A549 (cell line): ENCODE measurements at regions not wholly inside any gene's neighbourhood (a gene's known extent, or its start where the extent isn't known, plus 50 kb on each side); places are given as distances from the start of the nearest gene placed in this dataset.

Experiments used
- ATAC-seq, 2 experiments: fragments of 200-7000 bp in 1 of 2; fragments of >200 bp in 1 of 2; cut with Nextera tagmentation in 1 of 2; cut with Tn5 transposase in 1 of 2; 3 replicates each; pipeline versions ENCODE4 v1.8.0 to v1.9.1; 2018 to 2020; ENCODE audit warnings: mild to moderate bottlenecking in 1 of 2, moderate library complexity in 1 of 2
- CTCF ChIA-PET: fragments of 300-600 bp; sonication (Branson Sonifier 250); formaldehyde crosslinking; extraction: SDS; loops from one replicate; lab custom pipeline; 2021; ENCODE audit warnings: antibody characterized with exemption, inconsistent platforms; lab: Yijun Ruan, JAX
- POLR2A ChIA-PET: fragments of 350-600 bp; formaldehyde crosslinking; extraction: SDS; loops from one replicate; lab custom pipeline; 2021; ENCODE audit warnings: antibody characterized with exemption, inconsistent platforms; lab: Yijun Ruan, JAX
- DNase-seq, 2 experiments: peaks; one replicate each; pipeline versions ENCODE4 v3.0.0 to v3.0.0-alpha.2; 2011 to 2016; ENCODE audit warnings: low read depth in 1 of 2, low spot score in 1 of 2
- FAIRE-seq: peaks from 2 replicates; lab custom pipeline; 2011; peaks lifted over from hg19 to GRCh38; lab: Jason Lieb, UNC
- H3K27ac ChIP-seq, 2 experiments: fragments of >200 bp; sonication (Bioruptor Twin); formaldehyde crosslinking; 3 replicates each; pipeline ENCODE4 v1.5.1; 2016 to 2017
- H3K4me1 ChIP-seq: fragments of >200 bp; sonication (Bioruptor Twin); formaldehyde crosslinking; 3 replicates; pipeline ENCODE4 v1.6.1; 2016
- H3K4me2 ChIP-seq: fragments of >200 bp; sonication (Bioruptor Twin); formaldehyde crosslinking; 3 replicates; pipeline ENCODE4 v1.6.1; 2016
- H3K4me3 ChIP-seq: fragments of >200 bp; sonication (Bioruptor Twin); formaldehyde crosslinking; 3 replicates; pipeline ENCODE4 v1.5.1; 2016
- H3K9me3 ChIP-seq: fragments of >200 bp; sonication (Bioruptor Twin); formaldehyde crosslinking; 3 replicates; pipeline ENCODE4 v1.6.1; 2016
- BHLHE40 ChIP-seq: IDR thresholded peaks from 2 replicates; pipeline ENCODE4 v1.6.1; 2012; ENCODE audit warnings: low read depth, low read length, inconsistent platforms
- CBX8 ChIP-seq: fragments of 200-600 bp; sonication (generic); IDR thresholded peaks from 2 replicates; pipeline ENCODE4 v1.6.1; 2016
- CEBPB ChIP-seq, 2 experiments: fragments of >200 bp in 1 of 2; sonication (Bioruptor Twin) in 1 of 2; formaldehyde crosslinking in 1 of 2; IDR thresholded peaks; 2 replicates each; pipeline ENCODE4 v1.6.1; 2012 to 2016
- EHF ChIP-seq: fragments of 250-450 bp; sonication (Bioruptor Pico); IDR thresholded peaks from 2 replicates; pipeline ENCODE4 v1.5.0; 2020; ENCODE audit warnings: mild to moderate bottlenecking
- ELK1 ChIP-seq: fragments of 150-350 bp; IDR thresholded peaks from 2 replicates; pipeline ENCODE4 v1.6.1; 2014; ENCODE audit warnings: low read depth, mild to moderate bottlenecking, low read length
- ESRRA ChIP-seq: fragments of 150-350 bp; IDR thresholded peaks from 2 replicates; pipeline ENCODE4 v1.6.1; 2014; ENCODE audit warnings: mild to moderate bottlenecking, low read length, borderline replicate concordance
- FOXS1 ChIP-seq: fragments of 250-450 bp; sonication (Bioruptor Pico); IDR thresholded peaks from 2 replicates; pipeline ENCODE4 v1.5.0; 2020; ENCODE audit warnings: mild to moderate bottlenecking, moderate library complexity
- GATA3 ChIP-seq: IDR thresholded peaks from 2 replicates; pipeline ENCODE4 v1.6.1; 2012; ENCODE audit warnings: borderline replicate concordance
- HOXA7 ChIP-seq: fragments of 250-450 bp; sonication (Bioruptor Pico); IDR thresholded peaks from 2 replicates; pipeline ENCODE4 v1.5.0; 2020; ENCODE audit warnings: mild to moderate bottlenecking, moderate library complexity
- HOXB13 ChIP-seq: fragments of 250-450 bp; sonication (Bioruptor Pico); IDR thresholded peaks from 2 replicates; pipeline ENCODE4 v1.5.0; 2020; ENCODE audit warnings: low read depth, mild to moderate bottlenecking, moderate library complexity
- HOXB5 ChIP-seq: fragments of 250-450 bp; sonication (Bioruptor Pico); IDR thresholded peaks from 2 replicates; pipeline ENCODE4 v1.5.0; 2020; ENCODE audit warnings: mild to moderate bottlenecking, moderate library complexity
- KDM5A ChIP-seq: fragments of 200-600 bp; sonication (generic); IDR thresholded peaks from 2 replicates; pipeline ENCODE4 v1.6.1; 2016; ENCODE audit warnings: antibody characterized with exemption, mild to moderate bottlenecking
- MAFK ChIP-seq: fragments of 450-650 bp; IDR thresholded peaks from 2 replicates; pipeline ENCODE4 v1.6.1; 2014; ENCODE audit not compliant: partially characterized antibody
- POLR2A ChIP-seq: IDR thresholded peaks from 2 replicates; pipeline ENCODE4 v1.6.1; 2012; ENCODE audit warnings: mild to moderate bottlenecking, low read length
- POLR2AphosphoS2 ChIP-seq: conservative IDR thresholded peaks from 2 replicates; pipeline ENCODE4 v1.6.1; 2012; ENCODE audit warnings: low read length, improper control_type of control experiment, inconsistent platforms
- RCOR1 ChIP-seq: fragments of 150-350 bp; IDR thresholded peaks from 2 replicates; pipeline ENCODE4 v1.6.1; 2014; ENCODE audit warnings: antibody characterized with exemption, low read length, low read depth
- SREBF2 ChIP-seq: fragments of 450-650 bp; IDR thresholded peaks from 2 replicates; pipeline ENCODE4 v1.6.1; 2014; ENCODE audit warnings: mild to moderate bottlenecking, moderate library complexity
- ZSCAN20 ChIP-seq: fragments of 250-450 bp; sonication (Bioruptor Pico); IDR thresholded peaks from 2 replicates; pipeline ENCODE4 v1.8.0; 2022; ENCODE audit warnings: mild to moderate bottlenecking, moderate library complexity
- WGBS: methylation state at CpG from one replicate; pipeline ENCODE4 v1.1.6; 2017; ENCODE audit errors: missing lambda C conversion rate; 5-methylcytosine and 5-hydroxymethylcytosine counted together
- TF ChIP-seq, protein P1 (sequence below): fragments of 450-650 bp; IDR thresholded peaks from 2 replicates; pipeline ENCODE4 v1.6.1; 2014; ENCODE audit warnings: antibody characterized with exemption
- TF ChIP-seq, protein P2 (sequence below): fragments of >200 bp; sonication (Bioruptor Twin); formaldehyde crosslinking; IDR thresholded peaks from 2 replicates; pipeline ENCODE4 v1.6.1; 2016
- TF ChIP-seq, protein P3 (sequence below): fragments of 250-450 bp; sonication (Bioruptor Pico); IDR thresholded peaks from 2 replicates; pipeline ENCODE4 v1.5.0; 2021; ENCODE audit warnings: mild to moderate bottlenecking, moderate library complexity, borderline replicate concordance
- TF ChIP-seq, protein P4 (sequence below): fragments of 250-450 bp; sonication (Bioruptor Pico); IDR thresholded peaks from 2 replicates; pipeline ENCODE4 v1.5.0; 2020; ENCODE audit warnings: low read depth, mild to moderate bottlenecking, moderate library complexity

DNA sequence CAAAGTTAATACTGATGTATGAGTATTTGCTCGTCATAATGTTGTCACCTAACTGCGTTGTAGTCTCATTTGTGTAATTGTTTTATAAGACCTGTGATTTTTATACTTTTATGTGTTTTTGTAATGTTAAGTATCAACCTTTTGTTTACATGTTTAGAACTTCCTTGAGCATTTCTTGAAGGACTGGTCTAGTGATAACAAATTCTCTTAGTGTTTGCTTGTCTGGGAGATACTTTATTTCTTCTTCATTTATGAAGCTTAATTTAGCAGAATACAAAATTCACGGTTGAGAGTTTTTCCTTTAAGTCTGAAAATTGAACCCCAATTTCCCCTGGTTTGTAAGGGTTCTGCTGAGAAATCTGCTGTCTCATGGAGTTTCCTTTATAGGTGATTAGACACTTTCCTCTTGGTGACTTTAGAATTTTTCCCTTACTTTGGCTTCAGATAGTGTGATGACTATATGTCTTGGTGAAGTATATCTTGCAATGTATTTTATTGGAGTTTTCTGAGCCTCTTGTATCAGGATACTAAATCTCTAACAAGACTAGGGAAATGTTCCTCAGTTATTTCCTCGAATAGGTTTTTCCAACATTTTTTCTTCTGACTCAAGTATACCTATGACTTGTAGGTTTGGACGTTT, 154.9 kb downstream of the WDR11 start:
- no peak overlapping the region for H3K27ac ChIP-seq
- no peak for FAIRE-seq
- POLR2A ChIA-PET, result no interaction called here
- H3K4me1 ChIP-seq, result no peaks in the 10 kb centered on the region
- WGBS, result 10% methylated on average over 5 of the region's 5 CpGs
- no peak for DNase-seq
- no peak overlapping the region for H3K4me3 ChIP-seq
- no peak overlapping the region for H3K4me2 ChIP-seq
- H3K9me3 ChIP-seq, result peaks cover 13% of the 10 kb centered on the region; the same call in 1 of the 3 replicates
- CTCF ChIA-PET, result interaction anchor here (0.8 kb wide), 1 partner anchor 33 kb away, joined by 3 read pairs; no protein-coding TSS in a partner anchor
- ATAC-seq, result no peak
- no peak for TF ChIP-seq KDM5A
- TF ChIP-seq FOXS1 (CRISPR knock-in tag), result no peak
- TF ChIP-seq, protein P1, sequence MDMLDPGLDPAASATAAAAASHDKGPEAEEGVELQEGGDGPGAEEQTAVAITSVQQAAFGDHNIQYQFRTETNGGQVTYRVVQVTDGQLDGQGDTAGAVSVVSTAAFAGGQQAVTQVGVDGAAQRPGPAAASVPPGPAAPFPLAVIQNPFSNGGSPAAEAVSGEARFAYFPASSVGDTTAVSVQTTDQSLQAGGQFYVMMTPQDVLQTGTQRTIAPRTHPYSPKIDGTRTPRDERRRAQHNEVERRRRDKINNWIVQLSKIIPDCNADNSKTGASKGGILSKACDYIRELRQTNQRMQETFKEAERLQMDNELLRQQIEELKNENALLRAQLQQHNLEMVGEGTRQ, result no peak
- no peak for TF ChIP-seq HOXB13 (CRISPR knock-in tag)
- TF ChIP-seq, protein P2, sequence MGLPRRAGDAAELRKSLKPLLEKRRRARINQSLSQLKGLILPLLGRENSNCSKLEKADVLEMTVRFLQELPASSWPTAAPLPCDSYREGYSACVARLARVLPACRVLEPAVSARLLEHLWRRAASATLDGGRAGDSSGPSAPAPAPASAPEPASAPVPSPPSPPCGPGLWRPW, result no peak
- TF ChIP-seq GATA3, result no peak
- TF ChIP-seq HOXB5 (CRISPR knock-in tag), result no peak
- no peak for TF ChIP-seq CBX8
- TF ChIP-seq ZSCAN20 (CRISPR knock-in tag), result no peak
- TF ChIP-seq, protein P3, sequence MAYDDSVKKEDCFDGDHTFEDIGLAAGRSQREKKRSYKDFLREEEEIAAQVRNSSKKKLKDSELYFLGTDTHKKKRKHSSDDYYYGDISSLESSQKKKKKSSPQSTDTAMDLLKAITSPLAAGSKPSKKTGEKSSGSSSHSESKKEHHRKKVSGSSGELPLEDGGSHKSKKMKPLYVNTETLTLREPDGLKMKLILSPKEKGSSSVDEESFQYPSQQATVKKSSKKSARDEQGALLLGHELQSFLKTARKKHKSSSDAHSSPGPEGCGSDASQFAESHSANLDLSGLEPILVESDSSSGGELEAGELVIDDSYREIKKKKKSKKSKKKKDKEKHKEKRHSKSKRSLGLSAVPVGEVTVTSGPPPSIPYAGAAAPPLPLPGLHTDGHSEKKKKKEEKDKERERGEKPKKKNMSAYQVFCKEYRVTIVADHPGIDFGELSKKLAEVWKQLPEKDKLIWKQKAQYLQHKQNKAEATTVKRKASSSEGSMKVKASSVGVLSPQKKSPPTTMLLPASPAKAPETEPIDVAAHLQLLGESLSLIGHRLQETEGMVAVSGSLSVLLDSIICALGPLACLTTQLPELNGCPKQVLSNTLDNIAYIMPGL (CRISPR knock-in tag), result no peak
- TF ChIP-seq, protein P4, sequence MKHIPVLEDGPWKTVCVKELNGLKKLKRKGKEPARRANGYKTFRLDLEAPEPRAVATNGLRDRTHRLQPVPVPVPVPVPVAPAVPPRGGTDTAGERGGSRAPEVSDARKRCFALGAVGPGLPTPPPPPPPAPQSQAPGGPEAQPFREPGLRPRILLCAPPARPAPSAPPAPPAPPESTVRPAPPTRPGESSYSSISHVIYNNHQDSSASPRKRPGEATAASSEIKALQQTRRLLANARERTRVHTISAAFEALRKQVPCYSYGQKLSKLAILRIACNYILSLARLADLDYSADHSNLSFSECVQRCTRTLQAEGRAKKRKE (CRISPR knock-in tag), result no peak
- TF ChIP-seq ELK1, result no peak
- no peak for TF ChIP-seq SREBF2
- TF ChIP-seq ESRRA, result no peak
- no peak for TF ChIP-seq POLR2A
- TF ChIP-seq HOXA7 (CRISPR knock-in tag), result no peak
- no peak for TF ChIP-seq POLR2AphosphoS2
- no peak for TF ChIP-seq MAFK
- no peak for TF ChIP-seq RCOR1
- TF ChIP-seq BHLHE40, result no peak

DNA sequence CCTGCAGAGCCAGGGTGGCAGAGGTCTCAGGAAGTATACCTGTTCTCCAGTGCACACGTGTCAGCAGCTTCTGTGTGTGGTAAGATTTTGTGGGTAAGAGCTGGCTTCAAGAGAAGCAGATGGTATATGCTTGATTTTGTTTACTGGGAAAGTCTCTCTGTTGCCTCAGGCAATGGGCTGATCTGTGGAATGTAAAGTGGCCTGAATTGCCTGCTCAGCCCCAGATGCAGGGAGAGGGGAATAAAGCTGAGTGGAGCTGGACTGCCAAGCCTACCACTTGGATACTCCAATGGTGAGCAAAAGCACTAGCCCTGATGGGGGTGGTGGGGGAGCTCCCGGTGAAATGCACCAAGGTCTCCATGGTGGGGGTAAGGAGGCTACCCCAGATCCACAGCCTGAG, 156.1 kb downstream of the WDR11 start:
- ChIA-PET CTCF (interaction anchor here (0.6 kb wide), 1 partner anchor 547 kb away, joined by 3 read pairs; no protein-coding TSS in a partner anchor), POLR2A (no interaction called here)
- no peak for DNase-seq
- WGBS, result 0% methylated on average over 1 of the region's 2 CpGs
- ATAC-seq, result no peak
- no peak overlapping the region for H3K27ac ChIP-seq
- TF ChIP-seq EHF (CRISPR knock-in tag), result no peak
- TF ChIP-seq CEBPB (IDR thresholded peaks at IDR 0.05), result no peak
- TF ChIP-seq, protein P1, result no peak
- no peak overlapping the region for H3K4me2 ChIP-seq
- H3K9me3 ChIP-seq, result peaks cover 13% of the 10 kb centered on the region; the same call in 1 of the 3 replicates
- no peak for FAIRE-seq
- H3K4me3 ChIP-seq, result no peak overlapping the region
- H3K4me1 ChIP-seq, result no peaks in the 10 kb centered on the region
